ENCODE measurements at regions not wholly inside any gene's neighbourhood (a gene's known extent, or its start where the extent isn't known, plus 50 kb on each side); places are given as distances from the start of the nearest gene placed in this dataset.
"Not testable (repeated sequence)": the region's sequence is repeated elsewhere in the genome, so short reads cannot be mapped to it uniquely, and the experiment has no call there.

- DNase-seq: no peak
These were observed 613.5 kb downstream of the IQCM start for GRCh38 chr4:149202117-149202516.

- no peak for DNase-seq
These were observed 616.0 kb downstream of the IQCM start for GRCh38 chr4:149199594-149199993.

GRCh38 chr4:149194061-149194460 lies 621.6 kb downstream of the IQCM start:
- no peak for DNase-seq

- no peak for DNase-seq
These were observed 627.9 kb downstream of the IQCM start for GRCh38 chr4:149187726-149188125.

- no peak for DNase-seq
These were observed 632.0 kb downstream of the IQCM start for GRCh38 chr4:149183638-149184037.

- DNase-seq: not testable (repeated sequence)
These were observed 634.2 kb downstream of the IQCM start for GRCh38 chr4:149181459-149181858.

- DNase-seq: no peak
These were observed 639.6 kb downstream of the IQCM start for GRCh38 chr4:149176039-149176438.

- DNase-seq: no peak
These were observed 640.1 kb downstream of the IQCM start for GRCh38 chr4:149175549-149175948.

- DNase-seq: no peak
These were observed 642.2 kb downstream of the IQCM start for GRCh38 chr4:149173241-149174013.

- DNase-seq: no peak
These were observed 647.0 kb downstream of the IQCM start for GRCh38 chr4:149168645-149169044.

- DNase-seq: no peak
These were observed 648.8 kb downstream of the IQCM start for GRCh38 chr4:149166876-149167275.

- no peak for DNase-seq
These were observed 649.3 kb downstream of the IQCM start for GRCh38 chr4:149166365-149166764.

- no peak for DNase-seq
These were observed 651.4 kb downstream of the IQCM start for GRCh38 chr4:149164282-149164681.

GRCh38 chr4:149161247-149161646 lies 654.4 kb downstream of the IQCM start:
- no peak for DNase-seq

- no peak for DNase-seq
These were observed 655.3 kb downstream of the IQCM start for GRCh38 chr4:149160370-149160769.

GRCh38 chr4:149158817-149159216 lies 656.8 kb downstream of the IQCM start:
- DNase-seq: no peak

GRCh38 chr4:149145803-149146202 lies 669.8 kb downstream of the IQCM start:
- DNase-seq: no peak

GRCh38 chr4:149144060-149144459 lies 671.6 kb downstream of the IQCM start:
- DNase-seq: no peak

GRCh38 chr4:149141391-149141790 lies 674.3 kb downstream of the IQCM start:
- no peak for DNase-seq

GRCh38 chr4:149140841-149141240 lies 674.8 kb downstream of the IQCM start:
- no peak for DNase-seq

GRCh38 chr4:149136951-149137620 lies 678.6 kb downstream of the IQCM start:
- no peak for DNase-seq

- no peak for DNase-seq
These were observed 680.6 kb downstream of the IQCM start for GRCh38 chr4:149135062-149135461.

GRCh38 chr4:149121023-149121404 lies 678.8 kb upstream of the NR3C2 start:
- DNase-seq: no peak

GRCh38 chr4:149120331-149121022 lies 678.3 kb upstream of the NR3C2 start:
- no peak for DNase-seq
